ENCODE measurements at regions not wholly inside any gene's neighbourhood (a gene's known extent, or its start where the extent isn't known, plus 50 kb on each side); places are given as distances from the start of the nearest gene placed in this dataset.

- TF ChIP-seq, protein P1, sequence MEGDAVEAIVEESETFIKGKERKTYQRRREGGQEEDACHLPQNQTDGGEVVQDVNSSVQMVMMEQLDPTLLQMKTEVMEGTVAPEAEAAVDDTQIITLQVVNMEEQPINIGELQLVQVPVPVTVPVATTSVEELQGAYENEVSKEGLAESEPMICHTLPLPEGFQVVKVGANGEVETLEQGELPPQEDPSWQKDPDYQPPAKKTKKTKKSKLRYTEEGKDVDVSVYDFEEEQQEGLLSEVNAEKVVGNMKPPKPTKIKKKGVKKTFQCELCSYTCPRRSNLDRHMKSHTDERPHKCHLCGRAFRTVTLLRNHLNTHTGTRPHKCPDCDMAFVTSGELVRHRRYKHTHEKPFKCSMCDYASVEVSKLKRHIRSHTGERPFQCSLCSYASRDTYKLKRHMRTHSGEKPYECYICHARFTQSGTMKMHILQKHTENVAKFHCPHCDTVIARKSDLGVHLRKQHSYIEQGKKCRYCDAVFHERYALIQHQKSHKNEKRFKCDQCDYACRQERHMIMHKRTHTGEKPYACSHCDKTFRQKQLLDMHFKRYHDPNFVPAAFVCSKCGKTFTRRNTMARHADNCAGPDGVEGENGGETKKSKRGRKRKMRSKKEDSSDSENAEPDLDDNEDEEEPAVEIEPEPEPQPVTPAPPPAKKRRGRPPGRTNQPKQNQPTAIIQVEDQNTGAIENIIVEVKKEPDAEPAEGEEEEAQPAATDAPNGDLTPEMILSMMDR (conservative IDR thresholded peaks at IDR 0.05; ENCODE audit: low read depth, low read length), result no peak
- TF ChIP-seq EZH2 (IDR thresholded peaks at IDR 0.05; ENCODE audit: low read length, unreplicated experiment) (no peak), EZH2phosphoT487 (IDR thresholded peaks at IDR 0.05; ENCODE audit: borderline replicate concordance, low read length) (no peak)
Observed at GRCh38 chr13:48783695-48784230, 130.0 kb downstream of the CYSLTR2 start.
